Activated naive CD4-positive, alpha-beta T cell treated with anti-CD3 and anti-CD28 coated beads for 36 hours (primary cell): ENCODE measurements at regions not wholly inside any gene's neighbourhood (a gene's known extent, or its start where the extent isn't known, plus 50 kb on each side); places are given as distances from the start of the nearest gene placed in this dataset.

Experiments
- CTCF ChIA-PET: fragments of 350-600 bp; sonication (Branson Sonifier 250); formaldehyde crosslinking; loops from one replicate; lab custom pipeline; 2021; ENCODE audit warnings: antibody characterized with exemption; lab: Charles Lee
- DNase-seq: peaks from one replicate; pipeline ENCODE4 v3.0.0-alpha.2; 2020
- H3K27ac Mint-ChIP-seq: one replicate; pipeline ENCODE4 v1.8.0; 2021; ENCODE audit warnings: mild to moderate bottlenecking, mixed read lengths
- H3K27me3 Mint-ChIP-seq: one replicate; pipeline ENCODE4 v1.8.0; 2021; ENCODE audit warnings: low read depth, mixed read lengths
- H3K36me3 Mint-ChIP-seq: one replicate; pipeline ENCODE4 v1.8.0; 2021; ENCODE audit warnings: low read depth, mixed read lengths
- H3K4me1 Mint-ChIP-seq: one replicate; pipeline ENCODE4 v1.8.0; 2021; ENCODE audit warnings: low read depth, mixed read lengths
- H3K4me3 Mint-ChIP-seq: one replicate; pipeline ENCODE4 v1.8.0; 2021; ENCODE audit warnings: mild to moderate bottlenecking, moderate library complexity, mixed read lengths
- H3K9me3 Mint-ChIP-seq: one replicate; pipeline ENCODE4 v1.8.0; 2021; ENCODE audit warnings: mixed read lengths
- intact Hi-C: fragments of 100-400 bp; cut with micrococcal nuclease; formaldehyde crosslinking; loops from one replicate; pipeline ENCODE4 v1.15.1; 2023

GRCh38 chr20:50271176-50271575 lies 80.5 kb downstream of the CEBPB start:
- Mint-ChIP-seq H3K36me3 (no peaks in the 10 kb centered on the region), H3K4me1 (peaks cover 5% of the 10 kb centered on the region), H3K9me3 (no peaks in the 10 kb centered on the region), H3K27me3 (peaks cover 16% of the 10 kb centered on the region), H3K4me3 (no peak overlapping the region), H3K27ac (no peak overlapping the region)
- CTCF ChIA-PET = no interaction called here
- intact Hi-C loops = no loop called here
- DNase-seq = no peak

GRCh38 chr20:50271612-50272011 lies 81.0 kb downstream of the CEBPB start:
- Mint-ChIP-seq H3K27ac (no peak overlapping the region), H3K36me3 (no peaks in the 10 kb centered on the region), H3K4me3 (no peak overlapping the region), H3K27me3 (peaks cover 16% of the 10 kb centered on the region), H3K4me1 (peaks cover 5% of the 10 kb centered on the region), H3K9me3 (no peaks in the 10 kb centered on the region)
- DNase-seq = no peak
- intact Hi-C loops = no loop called here
- CTCF ChIA-PET = interaction anchor here (0.6 kb wide), 1 partner anchor 184 kb away, joined by 4 read pairs; no protein-coding TSS in a partner anchor

DNA sequence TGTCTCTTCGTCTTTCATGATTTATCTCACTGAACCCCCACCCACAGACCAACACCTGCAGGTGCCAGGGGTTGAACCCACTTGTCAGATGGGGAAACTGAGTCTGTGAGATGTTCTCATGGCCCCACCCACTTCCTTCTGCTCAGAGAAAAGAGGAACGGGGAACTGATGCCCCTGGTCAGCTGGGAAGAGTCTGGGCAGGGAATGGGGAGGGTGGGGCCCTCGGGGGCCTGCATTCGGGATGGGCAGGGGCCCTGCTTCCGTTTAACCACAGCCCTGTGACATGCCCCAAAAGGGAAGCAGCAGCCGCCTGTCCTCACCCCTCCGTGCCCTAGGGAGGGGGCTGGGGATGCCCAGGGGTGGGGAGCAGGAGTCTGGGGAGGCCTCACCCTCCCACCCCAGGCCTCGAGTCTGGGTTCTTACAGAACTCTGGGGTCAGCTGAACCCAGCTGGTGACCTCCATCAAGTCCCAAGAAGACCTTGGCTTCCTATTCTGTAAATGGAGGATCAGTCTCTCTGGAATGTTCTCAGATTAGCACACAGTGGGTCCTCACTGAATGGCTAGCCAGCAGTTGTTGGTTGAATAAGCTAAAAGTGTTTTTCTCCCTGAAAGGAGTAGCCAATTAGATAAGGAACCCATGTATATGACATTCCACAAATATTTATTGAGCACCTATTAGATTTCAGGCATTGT lies 81.5 kb downstream of the CEBPB start:
- DNase-seq = no peak
- Mint-ChIP-seq H3K27me3 (peaks cover 16% of the 10 kb centered on the region), H3K4me1 (peaks cover 5% of the 10 kb centered on the region), H3K9me3 (no peaks in the 10 kb centered on the region), H3K36me3 (no peaks in the 10 kb centered on the region), H3K4me3 (no peak overlapping the region), H3K27ac (no peak overlapping the region)
- CTCF ChIA-PET = interaction anchor here (0.6 kb wide), 1 partner anchor 183 kb away, joined by 4 read pairs; no protein-coding TSS in a partner anchor
- intact Hi-C loops = no loop called here

GRCh38 chr20:50272724-50273446 lies 82.3 kb downstream of the CEBPB start:
- H3K27ac Mint-ChIP-seq = no peak overlapping the region
- peaks cover 5% of the 10 kb centered on the region for H3K4me1 Mint-ChIP-seq
- DNase-seq = no peak
- peaks cover 16% of the 10 kb centered on the region for H3K27me3 Mint-ChIP-seq
- CTCF ChIA-PET = interaction anchor here (1.4 kb wide), 1 partner anchor 8 kb away, joined by 4 read pairs; no protein-coding TSS in a partner anchor
- H3K4me3 Mint-ChIP-seq = no peak overlapping the region
- intact Hi-C loops = no loop called here
- no peaks in the 10 kb centered on the region for H3K36me3 Mint-ChIP-seq
- H3K9me3 Mint-ChIP-seq = no peaks in the 10 kb centered on the region

DNA sequence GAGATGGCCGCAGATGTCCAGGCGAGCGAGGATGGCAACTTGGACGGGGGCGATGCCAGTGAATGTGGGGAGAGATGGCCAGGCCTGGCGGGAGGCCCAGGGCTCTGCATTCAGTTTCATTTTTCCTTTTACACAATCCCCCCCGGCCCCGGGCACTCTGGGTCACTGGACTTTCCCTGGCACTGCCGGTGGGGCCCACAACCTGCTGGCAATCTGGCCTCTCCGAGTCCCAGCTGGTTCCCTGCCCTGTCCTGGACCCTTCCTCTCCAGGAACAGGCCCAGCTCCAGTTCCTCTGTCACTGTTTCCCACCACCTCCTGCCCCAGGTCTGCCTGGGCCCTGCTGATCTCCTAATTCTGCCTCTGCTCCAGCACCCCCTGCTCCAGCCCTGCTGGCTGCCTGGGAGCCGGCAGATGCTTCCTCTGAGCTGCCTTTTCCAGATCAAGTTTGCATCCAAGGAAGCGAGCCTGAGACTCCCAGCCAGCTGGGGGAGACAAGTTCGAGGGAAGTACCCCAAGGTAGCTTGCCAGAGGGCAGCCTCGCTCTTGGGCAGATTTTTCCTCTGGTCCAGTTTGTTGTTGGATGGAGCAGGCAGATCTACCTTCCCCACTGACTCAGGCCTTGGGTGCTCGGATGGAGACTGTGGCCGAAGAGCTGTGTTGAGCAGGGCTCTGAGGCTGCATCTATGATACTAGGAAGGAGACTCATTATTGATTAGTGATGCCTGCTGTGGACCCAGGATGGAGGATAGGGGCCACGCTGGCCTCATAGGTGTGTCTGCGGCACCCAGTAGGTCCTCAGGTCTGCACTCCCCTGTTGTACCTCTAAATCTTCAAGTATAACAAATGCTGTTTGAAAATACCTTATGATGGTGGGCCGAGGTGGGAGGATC lies 83.2 kb downstream of the CEBPB start:
- H3K9me3 Mint-ChIP-seq = no peaks in the 10 kb centered on the region

GRCh38 chr20:50274570-50275430 lies 84.2 kb downstream of the CEBPB start:
- Mint-ChIP-seq H3K4me1 (peaks cover 5% of the 10 kb centered on the region), H3K27me3 (peaks cover 16% of the 10 kb centered on the region), H3K27ac (no peak overlapping the region), H3K4me3 (no peak overlapping the region), H3K36me3 (no peaks in the 10 kb centered on the region), H3K9me3 (no peaks in the 10 kb centered on the region)
- no peak for DNase-seq
- CTCF ChIA-PET = interaction anchor here (1.4 kb wide), 1 partner anchor 9 kb away, joined by 4 read pairs; no protein-coding TSS in a partner anchor
- intact Hi-C loops = no loop called here

More for the DNA sequence above, 83.2 kb downstream of the CEBPB start:
- CTCF ChIA-PET = interaction anchor here (1.4 kb wide), 1 partner anchor 8 kb away, joined by 4 read pairs; no protein-coding TSS in a partner anchor
- Mint-ChIP-seq H3K4me1 (peaks cover 5% of the 10 kb centered on the region), H3K27ac (no peak overlapping the region), H3K36me3 (no peaks in the 10 kb centered on the region), H3K4me3 (no peak overlapping the region), H3K27me3 (peaks cover 16% of the 10 kb centered on the region)
- intact Hi-C loops = no loop called here
- DNase-seq = no peak

GRCh38 chr20:50276119-50277063 lies 85.8 kb downstream of the CEBPB start:
- Mint-ChIP-seq H3K36me3 (no peaks in the 10 kb centered on the region), H3K9me3 (no peaks in the 10 kb centered on the region), H3K27me3 (peaks cover 6% of the 10 kb centered on the region), H3K27ac (no peak overlapping the region), H3K4me3 (no peak overlapping the region), H3K4me1 (no peaks in the 10 kb centered on the region)
- intact Hi-C loops = no loop called here
- CTCF ChIA-PET = interaction anchor here (0.6 kb wide), 1 partner anchor 92 kb away, joined by 3 read pairs; no protein-coding TSS in a partner anchor
- no peak for DNase-seq

GRCh38 chr20:50277064-50277415 lies 86.4 kb downstream of the CEBPB start:
- H3K9me3 Mint-ChIP-seq = no peaks in the 10 kb centered on the region
- no peaks in the 10 kb centered on the region for H3K36me3 Mint-ChIP-seq
- intact Hi-C loops = no loop called here
- CTCF ChIA-PET = no interaction called here
- no peak overlapping the region for H3K27ac Mint-ChIP-seq
- H3K4me1 Mint-ChIP-seq = no peaks in the 10 kb centered on the region
- no peak for DNase-seq
- H3K27me3 Mint-ChIP-seq = peaks cover 4% of the 10 kb centered on the region
- no peak overlapping the region for H3K4me3 Mint-ChIP-seq

GRCh38 chr20:50277460-50278376 lies 87.1 kb downstream of the CEBPB start:
- H3K4me1 Mint-ChIP-seq = no peaks in the 10 kb centered on the region
- intact Hi-C loops = no loop called here
- CTCF ChIA-PET = no interaction called here
- H3K27ac Mint-ChIP-seq = no peak overlapping the region
- no peak overlapping the region for H3K4me3 Mint-ChIP-seq
- no peak for DNase-seq
- no peaks in the 10 kb centered on the region for H3K36me3 Mint-ChIP-seq
- H3K9me3 Mint-ChIP-seq = no peaks in the 10 kb centered on the region
- peaks cover 4% of the 10 kb centered on the region for H3K27me3 Mint-ChIP-seq

DNA sequence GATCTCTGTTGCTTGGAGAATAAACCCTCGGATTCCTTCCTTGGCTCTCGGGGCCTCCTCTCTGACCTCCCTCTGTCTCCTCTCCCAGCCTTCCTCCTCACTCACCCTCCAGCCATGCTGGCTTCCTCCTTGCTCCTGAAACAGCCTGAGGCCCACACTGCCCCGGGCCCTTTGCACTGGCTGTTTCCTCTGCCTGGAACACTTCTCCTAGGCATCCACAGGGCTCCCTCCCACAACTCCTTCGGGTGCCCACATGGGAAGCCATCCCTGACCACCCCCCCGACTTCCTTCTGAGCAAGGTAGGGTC lies 87.7 kb downstream of the CEBPB start:
- peaks cover 2% of the 10 kb centered on the region for H3K27me3 Mint-ChIP-seq
- intact Hi-C loops = no loop called here
- H3K4me3 Mint-ChIP-seq = no peak overlapping the region
- no peaks in the 10 kb centered on the region for H3K9me3 Mint-ChIP-seq
- no peak overlapping the region for H3K27ac Mint-ChIP-seq
- no peaks in the 10 kb centered on the region for H3K4me1 Mint-ChIP-seq
- CTCF ChIA-PET = no interaction called here
- DNase-seq = no peak
- H3K36me3 Mint-ChIP-seq = no peaks in the 10 kb centered on the region
